ENCODE measurements at regions not wholly inside any gene's neighbourhood (a gene's known extent, or its start where the extent isn't known, plus 50 kb on each side); places are given as distances from the start of the nearest gene placed in this dataset.

DNA sequence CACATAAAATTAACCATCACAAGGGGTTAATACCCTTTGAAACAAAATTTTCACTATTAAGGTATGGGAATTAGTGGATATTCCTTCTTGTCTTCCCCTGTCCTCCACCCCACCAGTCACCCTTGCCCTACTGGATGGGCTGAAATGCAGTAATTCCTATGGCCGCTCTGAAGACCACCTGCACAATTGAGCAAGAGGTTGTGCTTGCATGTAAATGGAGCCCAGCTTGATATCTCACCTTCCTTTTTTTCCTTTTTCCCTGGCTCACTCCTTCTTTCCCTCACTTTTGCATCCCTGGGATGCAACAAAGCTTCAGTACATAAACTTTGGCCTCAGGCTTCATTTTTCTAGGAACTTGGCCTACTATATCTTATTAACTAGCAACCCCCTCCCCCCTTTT, 184.6 kb downstream of the SNX10 start:
- TF ChIP-seq CTCF (IDR thresholded peaks at IDR 0.05) (no peak), POLR2AphosphoS5 (IDR thresholded peaks at IDR 0.05) (no peak), POLR2A (IDR thresholded peaks at IDR 0.05) (no peak)

Data from prostate gland (tissue), 2 donors.